ENCODE measurements at regions not wholly inside any gene's neighbourhood (a gene's known extent, or its start where the extent isn't known, plus 50 kb on each side); places are given as distances from the start of the nearest gene placed in this dataset.

DNA sequence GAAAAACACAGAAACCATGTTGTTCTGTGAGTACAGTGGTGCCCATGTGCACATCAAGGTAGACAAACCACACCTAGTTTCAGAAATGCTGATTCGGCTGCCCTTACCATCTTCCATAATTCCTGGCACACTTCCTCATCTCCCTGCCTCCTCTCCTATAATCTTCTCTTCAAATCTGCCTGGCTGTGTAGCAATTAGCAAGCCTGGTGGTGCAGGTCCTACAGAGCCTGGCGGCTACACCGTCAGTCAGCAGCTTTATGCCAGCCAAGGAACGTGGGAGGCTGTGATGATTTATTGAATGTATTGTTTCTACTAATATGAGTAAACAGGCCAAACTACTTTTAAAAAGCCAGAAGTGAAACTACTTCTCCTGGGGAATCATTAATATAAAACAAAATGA lies 106.8 kb downstream of the SEMA6D start:
- DNase-seq: no peak

DNA sequence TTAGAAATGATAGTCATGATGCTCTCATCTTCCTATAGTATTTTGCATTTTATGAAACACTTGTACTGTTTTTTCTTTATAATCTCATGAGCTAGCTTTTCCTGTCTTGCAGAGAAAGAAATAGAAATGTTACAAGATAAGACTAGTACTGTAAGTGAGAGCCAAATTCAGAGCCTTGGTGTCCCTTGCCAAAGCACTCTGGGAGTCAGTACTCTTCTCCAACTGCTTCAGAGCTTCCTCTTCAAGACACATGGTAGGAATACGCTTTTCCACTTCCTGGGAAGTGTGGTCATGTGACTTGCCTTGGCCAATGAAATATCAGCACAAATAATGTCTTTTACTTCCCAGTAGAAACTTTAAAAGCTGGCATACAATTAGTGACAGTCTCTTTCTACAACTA lies 112.4 kb downstream of the SEMA6D start:
- DNase-seq: no peak

- DNase-seq: no peak
Observed at GRCh38 chr15:47834093-47834492, 116.8 kb downstream of the SEMA6D start.

DNA sequence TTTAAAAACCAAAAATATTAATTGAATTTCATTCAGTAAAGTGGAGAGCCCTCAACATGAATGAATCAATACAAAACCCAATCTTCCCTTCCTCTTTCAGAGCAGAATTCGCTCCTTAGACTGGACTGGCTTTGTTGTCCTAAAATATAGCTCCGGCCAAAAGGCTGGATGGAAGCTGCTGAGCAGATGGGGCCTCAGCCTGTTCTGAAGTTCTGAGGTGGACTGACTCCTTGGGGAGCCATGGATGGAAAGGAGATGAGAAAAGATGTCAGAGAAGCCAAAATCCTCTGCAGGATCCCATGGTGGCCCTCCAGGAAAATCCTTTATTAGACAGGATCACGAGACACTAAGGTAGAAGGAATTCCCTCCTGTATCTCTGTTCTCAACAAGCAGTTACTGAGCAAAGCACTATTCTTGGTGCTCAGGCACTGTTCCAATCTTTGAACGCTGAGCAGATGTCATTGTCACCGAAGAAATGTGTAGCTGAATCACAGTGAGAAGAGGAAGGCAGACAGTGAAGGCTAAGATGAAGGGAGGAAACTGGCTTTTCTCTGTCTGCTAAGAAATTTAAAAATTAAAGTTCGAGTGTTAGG lies 122.0 kb downstream of the SEMA6D start:
- DNase-seq: no peak

- no peak for DNase-seq
Observed at GRCh38 chr15:47843124-47843663, 125.9 kb downstream of the SEMA6D start.

GRCh38 chr15:47844437-47844836 lies 127.1 kb downstream of the SEMA6D start:
- no peak for DNase-seq

GRCh38 chr15:47846128-47846868 lies 129.0 kb downstream of the SEMA6D start:
- no peak for DNase-seq

DNA sequence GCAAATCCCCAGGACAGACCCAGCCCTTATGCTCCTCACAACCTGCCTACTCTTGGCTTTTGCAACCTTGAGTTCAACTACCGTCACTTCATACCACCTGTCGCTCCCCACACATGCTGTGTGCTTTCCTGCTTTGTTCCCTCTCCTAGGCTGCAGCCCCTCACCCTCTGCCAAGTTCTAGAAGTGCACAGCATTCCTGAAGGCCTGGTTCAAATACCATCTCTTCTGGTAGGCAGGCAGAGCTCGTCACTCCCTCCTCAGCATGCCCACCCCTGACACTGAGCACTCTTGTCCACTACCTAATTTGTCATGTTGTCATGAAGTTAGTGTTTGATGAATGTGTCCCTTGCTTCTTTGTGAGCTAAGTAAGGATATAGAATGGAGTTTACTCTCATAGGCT lies 129.6 kb downstream of the SEMA6D start:
- DNase-seq: no peak

- DNase-seq: no peak
Observed at GRCh38 chr15:47856071-47856470, 138.8 kb downstream of the SEMA6D start.

- DNase-seq: no peak
Observed at GRCh38 chr15:47857014-47857775, 139.9 kb downstream of the SEMA6D start.

DNA sequence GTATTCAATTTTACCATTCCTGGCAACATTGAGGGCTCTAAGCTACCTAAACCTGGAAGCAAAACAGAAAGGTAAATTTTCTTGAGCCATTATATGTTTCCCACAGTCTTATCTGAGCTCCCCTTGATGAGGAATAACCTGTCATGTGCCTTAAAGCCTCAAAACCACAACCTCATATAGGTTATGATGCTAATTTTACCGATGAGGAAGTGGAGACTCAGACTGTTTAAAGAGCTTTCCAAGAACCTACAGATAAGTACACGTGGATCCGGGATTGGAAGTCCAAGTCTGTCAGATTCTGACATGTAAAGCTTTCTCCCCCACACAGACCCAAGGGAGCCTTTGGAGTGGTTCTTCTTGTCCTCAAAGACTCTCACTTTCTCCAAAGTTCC lies 140.5 kb downstream of the SEMA6D start:
- DNase-seq: peak; percentile 8

DNA sequence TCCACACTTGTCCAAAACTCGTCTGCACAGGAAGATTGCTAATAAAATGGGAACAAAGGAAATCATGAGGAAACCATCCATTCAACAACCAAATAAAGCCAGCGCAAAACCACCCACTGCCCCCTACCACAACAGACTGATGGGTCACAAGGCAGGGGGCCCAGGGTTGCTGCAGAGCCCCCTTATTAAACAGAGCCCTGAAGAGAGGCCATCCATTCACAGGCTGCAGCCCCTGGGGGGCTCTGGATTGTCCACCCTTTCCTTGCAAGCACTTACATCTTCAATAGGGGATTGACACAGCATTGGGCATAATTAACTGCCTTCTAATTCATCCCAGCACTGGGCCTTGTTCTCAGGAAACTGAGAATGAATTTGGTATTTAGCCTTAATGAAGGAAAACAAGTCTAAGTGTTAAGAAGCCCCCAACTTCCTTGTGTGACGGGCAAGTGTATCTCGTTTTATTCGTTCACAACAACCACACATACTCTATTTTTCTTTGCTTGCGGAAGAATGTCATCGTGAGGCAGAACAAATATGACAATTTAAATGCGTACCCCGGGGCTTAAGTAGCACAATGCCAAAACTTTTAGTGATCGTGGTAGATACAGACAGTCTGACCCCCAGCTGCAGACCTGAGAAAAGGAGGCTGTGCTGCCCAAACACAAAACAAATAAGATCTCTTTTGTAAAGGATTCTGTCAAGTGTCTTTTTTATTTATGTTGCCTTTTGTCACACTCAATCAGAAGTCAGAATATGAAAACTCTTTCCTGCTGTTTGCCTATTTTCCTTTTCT lies 144.0 kb downstream of the SEMA6D start:
- no peak for DNase-seq

GRCh38 chr15:47862402-47862801 lies 145.1 kb downstream of the SEMA6D start:
- no peak for DNase-seq

GRCh38 chr15:47866446-47866845 lies 149.1 kb downstream of the SEMA6D start:
- no peak for DNase-seq

GRCh38 chr15:47870300-47870955 lies 153.1 kb downstream of the SEMA6D start:
- DNase-seq: no peak

GRCh38 chr15:47870956-47871625 lies 153.8 kb downstream of the SEMA6D start:
- DNase-seq: peak; percentile 20

DNA sequence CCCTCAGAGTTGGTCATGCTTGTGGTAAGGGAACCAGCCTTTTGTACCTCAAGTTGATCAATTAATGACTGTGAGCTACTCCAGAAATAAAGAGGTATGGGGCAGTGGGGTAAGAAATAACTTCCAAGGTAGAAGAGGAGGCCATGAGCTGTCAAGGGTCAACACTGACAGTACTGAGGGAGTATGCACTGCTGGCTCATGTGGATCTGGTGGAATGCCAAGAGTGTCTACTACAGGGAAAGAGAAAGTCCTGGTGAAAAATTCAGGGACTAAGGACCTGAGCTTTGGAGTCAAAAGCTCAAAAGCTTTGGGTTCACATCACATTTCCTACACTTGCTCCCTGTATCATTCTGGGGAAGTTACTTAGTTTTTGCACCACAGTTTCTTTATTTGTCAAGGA lies 154.9 kb downstream of the SEMA6D start:
- no peak for DNase-seq

GRCh38 chr15:47872869-47873432 lies 155.6 kb downstream of the SEMA6D start:
- DNase-seq: no peak

DNA sequence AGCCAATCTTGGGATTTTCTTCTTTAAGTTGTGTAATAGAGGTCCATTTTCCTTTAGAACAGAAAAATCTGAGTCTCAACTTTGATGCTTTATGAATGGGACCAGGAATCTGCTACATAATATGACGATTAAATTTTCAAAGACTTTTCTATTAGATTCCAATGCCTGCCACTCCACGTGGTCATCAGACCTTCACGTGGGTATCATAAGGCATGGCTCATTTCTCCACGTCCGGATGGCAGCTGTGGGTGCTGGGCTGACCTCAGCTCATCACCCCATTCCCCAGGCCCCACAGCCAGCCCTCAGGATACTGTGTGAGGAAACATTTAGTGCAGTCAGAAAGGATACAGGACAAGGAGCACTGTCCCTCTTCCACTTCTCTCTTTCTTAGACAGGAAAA lies 159.7 kb downstream of the SEMA6D start:
- no peak for DNase-seq

- no peak for DNase-seq
Observed at GRCh38 chr15:47877836-47878235, 160.5 kb downstream of the SEMA6D start.

GRCh38 chr15:47885920-47886319 lies 168.6 kb downstream of the SEMA6D start:
- DNase-seq: no peak

Measured in RPMI8226 (cell line).